NCI-H1436 treated with DMSO at 0.1 percent for 48 hours (cell line): ENCODE measurements at regions not wholly inside any gene's neighbourhood (a gene's known extent, or its start where the extent isn't known, plus 50 kb on each side); places are given as distances from the start of the nearest gene placed in this dataset.

Experiments used
- DNase-seq: peaks from one replicate; lab custom pipeline; 2025; lab: John Stamatoyannopoulos, UW

DNA sequence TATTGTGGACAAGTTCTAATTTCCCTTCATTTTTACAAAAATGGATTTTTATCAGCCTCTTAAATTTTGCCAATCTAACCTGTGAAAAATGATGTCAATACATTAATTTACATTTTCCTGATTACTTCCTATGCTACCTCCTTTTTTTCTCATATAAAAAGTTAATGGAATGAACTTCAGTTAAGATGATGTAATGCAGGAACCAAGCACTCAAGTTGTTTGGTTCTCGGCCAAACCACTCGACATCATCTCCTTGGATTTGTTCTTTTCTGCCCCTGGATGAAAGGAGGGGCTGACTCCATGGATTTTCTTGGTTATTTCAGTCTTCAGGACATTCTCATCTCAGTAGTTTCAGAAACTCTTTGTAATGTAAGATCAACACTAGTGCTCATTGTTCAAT is 253.1 kb upstream of the NXPH2 start:
- DNase-seq, result no peak

GRCh38 chr2:139031722-139032121 is 251.5 kb upstream of the NXPH2 start:
- DNase-seq, result no peak

DNA sequence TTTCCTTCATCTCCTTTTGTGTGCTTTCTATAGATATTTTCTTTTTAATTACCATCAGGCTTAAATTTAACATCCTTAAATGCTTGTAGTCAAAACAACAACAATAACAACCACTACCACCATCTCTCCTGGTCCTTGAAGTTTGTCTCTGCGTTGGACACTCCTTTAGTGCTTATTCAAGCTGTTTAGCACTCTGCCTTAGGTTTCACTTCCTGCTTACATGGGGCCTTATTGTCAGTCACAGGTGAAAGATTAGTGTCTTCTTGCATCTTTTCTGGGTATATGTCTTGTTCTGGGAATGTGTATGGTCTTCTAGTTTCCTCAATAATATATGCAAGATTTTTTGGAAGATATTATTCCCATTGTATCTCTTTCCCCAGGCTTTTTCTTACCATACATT is 240.1 kb upstream of the NXPH2 start:
- DNase-seq, result no peak

GRCh38 chr2:139018252-139018651 is 238.1 kb upstream of the NXPH2 start:
- no peak for DNase-seq

DNA sequence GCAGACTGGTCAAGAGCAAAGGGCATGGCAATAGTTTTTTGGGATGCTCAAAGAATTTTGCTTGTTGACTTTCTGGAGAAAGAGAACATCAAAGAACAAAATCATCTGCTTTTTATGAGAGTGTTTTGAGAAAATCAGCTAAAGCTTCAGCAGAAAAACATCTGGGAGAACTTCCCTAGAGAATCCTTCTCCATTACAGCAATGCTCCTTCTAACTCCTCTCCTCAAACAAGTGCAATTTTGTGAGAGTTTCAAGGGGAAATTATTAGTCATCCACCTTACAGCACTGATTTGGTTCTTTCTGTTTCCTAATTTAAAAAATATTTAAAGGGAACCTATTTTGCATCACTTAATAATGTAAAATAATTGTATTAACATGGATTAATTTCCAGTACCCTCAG is 226.9 kb upstream of the NXPH2 start:
- no peak for DNase-seq

GRCh38 chr2:139000131-139000785 is 220.1 kb upstream of the NXPH2 start:
- no peak for DNase-seq

DNA sequence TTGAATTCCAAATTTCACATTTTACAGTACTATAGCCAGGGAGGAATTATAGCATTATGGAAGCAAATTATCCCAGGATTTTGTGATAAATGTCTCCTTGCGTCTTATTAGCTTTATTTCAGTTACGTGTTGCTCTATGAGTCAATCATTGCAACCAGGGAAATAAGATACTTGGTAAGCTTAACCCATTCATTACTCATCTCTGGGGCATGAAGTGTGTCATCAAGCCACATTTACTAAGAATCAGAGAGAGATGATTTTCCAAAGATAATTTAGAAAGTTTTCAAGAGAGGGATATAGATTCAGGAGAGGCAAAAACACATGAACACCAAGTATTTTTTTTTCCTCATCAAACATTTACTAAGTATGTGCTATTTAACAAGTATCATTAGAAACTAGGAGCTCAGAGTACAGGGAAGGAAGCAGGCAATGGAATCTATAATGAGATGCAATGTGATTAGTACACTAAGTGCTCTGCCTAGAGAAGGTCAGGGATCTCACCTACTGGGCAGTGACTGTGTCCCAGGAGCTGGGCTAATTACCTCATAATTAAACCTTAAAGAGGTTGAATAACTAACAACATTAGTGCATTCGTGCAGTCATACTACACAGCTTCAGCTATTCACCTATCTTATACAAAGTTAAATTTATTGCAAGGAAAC is 217.8 kb upstream of the NXPH2 start:
- no peak for DNase-seq

- no peak for DNase-seq
These were observed 217.2 kb upstream of the NXPH2 start for GRCh38 chr2:138997346-138997745.

DNA sequence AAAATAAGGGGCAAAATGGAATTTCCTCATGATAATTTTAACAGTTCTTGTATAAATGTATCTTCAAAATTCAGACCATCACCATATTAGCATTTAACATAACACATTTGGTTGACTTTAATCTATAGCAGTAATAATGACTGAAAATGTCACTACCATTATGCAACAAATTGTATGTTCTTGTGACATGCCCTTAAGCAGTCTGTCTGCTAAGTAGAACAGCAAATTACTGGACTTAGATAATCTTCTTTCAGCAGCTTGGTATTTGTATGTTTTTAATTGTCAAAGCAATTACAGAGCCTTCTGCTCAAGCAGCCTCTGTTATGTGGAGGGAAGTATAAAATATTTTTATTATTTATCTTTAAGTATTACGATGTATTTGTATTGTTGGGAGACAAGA is 214.3 kb upstream of the NXPH2 start:
- no peak for DNase-seq

- DNase-seq, result no peak
These were observed 205.7 kb upstream of the NXPH2 start for GRCh38 chr2:138985881-138986280.

- no peak for DNase-seq
These were observed 199.1 kb upstream of the NXPH2 start for GRCh38 chr2:138979131-138979785.

DNA sequence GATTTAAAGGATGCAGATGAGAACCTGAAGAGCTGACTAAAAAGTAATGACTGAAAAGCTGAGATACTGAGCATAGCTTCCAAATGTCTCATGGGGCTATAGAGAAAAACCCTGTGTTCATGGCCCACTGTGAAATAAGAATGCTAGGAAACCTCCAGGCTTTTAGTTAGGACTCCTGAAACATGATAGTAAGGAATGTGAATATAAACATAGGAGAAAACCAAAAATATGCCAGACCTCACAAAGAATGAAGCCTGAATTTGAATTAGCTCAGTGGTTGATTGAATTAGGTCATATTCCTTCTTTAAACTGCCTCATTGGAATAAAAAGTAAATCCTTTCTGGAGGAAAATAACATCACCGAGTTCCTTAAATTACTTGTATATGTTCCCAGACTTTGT is 194.5 kb upstream of the NXPH2 start:
- DNase-seq, result no peak

DNA sequence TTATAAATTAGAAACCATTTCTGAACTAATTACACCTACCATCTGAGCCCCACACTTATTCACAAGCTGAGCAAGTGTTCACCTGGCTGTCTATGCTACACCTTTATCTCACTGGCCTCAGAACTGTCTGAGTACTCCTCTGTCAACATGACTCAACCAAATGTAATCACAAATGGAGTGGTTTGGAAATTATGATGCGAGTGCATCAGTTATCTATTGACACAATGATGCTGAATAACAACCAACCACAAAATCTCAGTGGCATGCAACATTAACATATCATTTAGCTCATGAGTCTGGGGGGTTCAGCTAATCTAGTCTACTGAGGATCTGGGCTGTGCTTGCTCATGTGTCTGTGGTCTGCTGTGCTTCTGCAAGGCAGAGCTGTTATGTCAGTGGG is 184.2 kb upstream of the NXPH2 start:
- peak; percentile 71 for DNase-seq

DNA sequence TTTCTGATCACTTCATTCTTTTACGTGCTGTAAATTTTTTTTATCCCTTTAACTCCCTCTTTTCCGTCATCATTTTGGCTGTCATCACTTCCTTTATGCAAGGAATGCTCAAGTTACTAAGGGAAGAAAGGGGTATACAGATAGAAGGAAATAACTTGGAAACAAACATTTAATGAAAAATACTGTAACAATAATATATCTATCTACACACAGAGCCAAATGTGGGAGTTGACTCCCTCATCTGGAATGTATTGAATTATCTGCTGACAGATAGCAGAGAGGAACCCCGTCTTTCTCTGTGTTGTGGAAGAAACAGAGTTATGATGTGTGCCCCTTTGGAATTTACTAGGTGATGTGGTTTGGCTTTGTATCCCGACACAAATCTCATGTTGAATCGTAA is 182.5 kb upstream of the NXPH2 start:
- DNase-seq, result no peak

DNA sequence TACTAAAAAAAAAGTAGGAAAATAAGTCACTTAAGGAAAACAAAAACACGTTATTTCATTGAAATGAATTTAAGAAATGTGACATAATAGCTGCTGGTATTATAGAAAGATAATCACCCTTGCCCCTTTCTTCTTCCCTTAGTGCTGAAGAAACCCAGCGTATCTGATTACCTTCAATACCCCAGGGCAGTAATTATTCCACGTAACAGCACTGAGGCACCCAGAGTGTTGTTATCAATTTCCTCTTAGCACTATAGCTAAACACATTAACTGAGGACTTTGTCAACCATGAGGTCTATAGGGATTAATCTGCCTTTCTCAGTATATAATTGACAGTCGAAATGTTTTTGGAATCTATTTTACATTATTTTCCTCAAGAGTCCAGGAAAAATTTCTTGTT is 180.0 kb upstream of the NXPH2 start:
- peak; percentile 78 for DNase-seq

DNA sequence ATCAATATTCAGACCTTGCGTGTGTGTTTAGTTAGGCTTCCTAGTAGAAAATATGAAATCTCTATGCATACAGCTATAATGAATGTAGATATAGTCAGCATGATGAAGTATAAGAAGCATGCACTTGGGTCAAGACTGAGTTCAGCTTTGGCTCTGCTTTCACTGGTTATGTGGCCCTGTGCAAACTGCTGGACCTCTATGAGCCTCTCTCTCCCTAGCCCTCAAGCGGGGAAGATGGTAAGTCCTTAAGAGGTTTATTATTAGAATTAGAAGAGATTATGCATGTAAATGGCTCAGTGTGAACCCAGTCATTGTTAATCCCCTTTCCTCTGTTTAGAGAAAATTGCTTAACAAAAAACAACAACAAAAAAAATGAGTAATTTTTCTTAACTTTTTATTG is 178.8 kb upstream of the NXPH2 start:
- no peak for DNase-seq

DNA sequence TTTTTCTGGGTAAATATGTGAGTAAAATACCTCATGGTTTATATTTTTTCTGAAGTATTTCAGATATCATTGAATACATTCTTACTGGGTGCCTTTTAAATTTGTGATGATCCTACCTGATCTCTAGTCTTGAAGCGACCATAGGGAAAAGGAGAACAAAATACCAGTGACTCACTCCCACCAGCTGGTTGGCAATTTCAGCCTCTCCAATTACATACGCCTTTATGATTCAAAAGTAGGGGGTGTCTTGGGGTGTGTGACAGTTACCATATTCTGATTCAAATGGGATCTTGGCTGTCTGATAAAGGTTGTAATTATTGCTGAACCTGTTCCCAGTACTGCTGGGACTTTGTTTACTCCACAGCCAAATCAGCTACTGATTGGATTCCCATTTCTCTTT is 175.9 kb upstream of the NXPH2 start:
- DNase-seq, result no peak

GRCh38 chr2:138950486-138950885 is 170.3 kb upstream of the NXPH2 start:
- no peak for DNase-seq

DNA sequence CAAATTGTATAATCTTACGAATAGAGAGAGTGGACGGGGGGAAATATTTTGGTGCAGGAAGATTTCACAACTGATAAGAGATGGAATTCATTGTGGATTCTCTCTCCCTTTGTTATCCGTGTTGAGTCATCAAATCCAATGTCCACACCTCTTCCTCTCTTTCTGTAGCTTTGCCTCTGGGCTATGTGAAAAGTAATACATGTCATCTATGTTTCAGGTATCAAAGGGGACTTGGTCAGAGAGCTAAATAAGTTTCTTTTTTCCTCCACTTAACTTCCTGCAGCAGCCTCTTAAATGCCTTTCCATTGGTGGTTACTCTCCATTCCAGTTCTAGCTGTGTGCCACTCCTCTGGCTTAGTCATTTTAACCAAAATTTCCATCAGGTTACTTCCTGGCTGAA is 169.3 kb upstream of the NXPH2 start:
- no peak for DNase-seq

GRCh38 chr2:138948070-138948539 is 167.9 kb upstream of the NXPH2 start:
- DNase-seq, result no peak

- no peak for DNase-seq
These were observed 163.3 kb upstream of the NXPH2 start for GRCh38 chr2:138943470-138943869.

- no peak for DNase-seq
These were observed 162.3 kb upstream of the NXPH2 start for GRCh38 chr2:138942466-138942865.
